GM19372 (cell line): ENCODE measurements at regions not wholly inside any gene's neighbourhood (a gene's known extent, or its start where the extent isn't known, plus 50 kb on each side); places are given as distances from the start of the nearest gene placed in this dataset.
"Not testable (repeated sequence)": the region's sequence is repeated elsewhere in the genome, so short reads cannot be mapped to it uniquely, and the experiment has no call there.

ENCODE experiments used
- ATAC-seq: cut with Tn5 transposase; IDR thresholded peaks from one replicate; pipeline ENCODE4 v1.9.1; 2021; ENCODE audit warnings: mild to moderate bottlenecking, low read depth, moderate library complexity; ENCODE audit not compliant: unreplicated experiment

GRCh38 chr4:112938461-112939058 lies 110.9 kb upstream of the ANK2 start:
- no peak for ATAC-seq

DNA sequence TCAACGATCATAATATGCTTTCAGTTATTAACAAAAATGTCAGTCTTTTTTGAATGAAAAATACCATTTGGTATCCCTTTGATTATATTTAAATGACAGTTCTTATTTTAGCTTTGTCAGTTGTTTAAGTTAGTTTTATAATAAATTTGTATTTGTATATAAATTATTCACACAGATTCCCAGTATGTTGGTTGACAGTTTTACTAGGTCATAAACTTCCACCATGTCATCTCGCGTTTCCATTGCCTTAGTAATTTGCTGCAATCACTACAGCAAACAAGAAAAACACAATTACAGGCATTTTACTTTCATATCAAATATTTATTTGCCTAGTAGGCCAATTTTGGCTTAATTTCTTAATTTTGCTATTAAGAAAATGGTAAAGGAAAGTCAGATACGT lies 109.6 kb upstream of the ANK2 start:
- no peak for ATAC-seq

- ATAC-seq = no peak
These were observed 109.1 kb upstream of the ANK2 start for GRCh38 chr4:112940336-112940735.

DNA sequence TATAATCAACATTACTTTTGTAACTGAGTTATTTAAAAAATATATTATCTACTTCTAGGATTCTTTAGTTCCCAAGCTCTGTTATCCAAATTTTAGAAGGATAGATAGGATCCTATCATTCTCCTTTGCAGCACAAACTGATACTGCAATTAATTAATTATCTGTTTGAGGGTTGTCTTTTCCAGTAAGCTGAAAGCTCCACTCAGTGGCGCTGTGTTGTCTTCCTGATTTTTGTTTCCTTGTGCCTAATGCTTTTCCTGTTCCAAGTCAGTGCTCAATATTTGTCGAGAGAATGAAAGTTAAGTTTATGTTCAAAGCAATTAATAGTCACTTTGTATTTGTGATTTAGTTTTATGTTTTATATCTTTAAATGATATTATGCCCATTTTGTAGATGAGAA lies 107.4 kb upstream of the ANK2 start:
- ATAC-seq = no peak

DNA sequence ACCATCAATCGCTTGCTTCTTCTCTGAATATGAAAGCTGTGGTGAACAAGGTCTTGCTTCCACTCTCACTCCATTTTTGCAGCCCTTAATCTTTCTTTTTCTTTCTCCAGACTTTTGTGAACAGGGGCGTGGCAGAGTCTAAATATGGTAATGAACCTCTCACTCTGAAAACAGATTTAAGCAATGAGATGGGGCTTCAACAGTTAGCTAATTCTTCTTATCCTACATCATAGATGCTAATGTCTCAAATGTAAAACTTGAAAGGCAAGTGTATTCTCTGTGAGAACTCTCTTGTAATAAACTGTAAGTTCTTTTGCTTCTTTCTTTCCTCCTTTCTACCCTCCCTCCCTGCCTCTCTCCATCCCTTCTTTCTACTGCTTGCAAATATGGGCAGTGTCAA lies 106.5 kb upstream of the ANK2 start:
- ATAC-seq = no peak

- ATAC-seq = no peak
These were observed 105.4 kb upstream of the ANK2 start for GRCh38 chr4:112944006-112944405.

DNA sequence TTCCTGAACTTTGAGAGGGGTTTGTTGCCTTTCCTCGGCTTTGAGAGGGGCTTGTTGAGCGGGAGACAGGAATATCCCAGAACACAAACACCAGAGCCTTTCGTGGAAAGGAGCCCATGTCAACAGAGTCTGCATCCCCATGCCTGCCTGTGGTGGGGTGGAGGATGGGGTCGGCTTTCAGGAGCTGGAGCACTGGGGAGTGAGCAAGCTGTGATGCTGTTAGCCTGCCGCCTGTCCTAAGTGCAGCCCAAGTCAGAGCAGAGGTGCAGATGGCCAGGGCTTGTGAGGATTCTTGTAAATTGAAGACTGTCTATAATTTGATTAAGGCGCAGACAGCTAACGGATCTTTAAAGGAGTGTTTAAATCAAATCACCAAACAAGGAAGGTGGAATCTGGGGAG lies 103.3 kb upstream of the ANK2 start:
- no peak for ATAC-seq

GRCh38 chr4:112947616-112948015 lies 101.8 kb upstream of the ANK2 start:
- no peak for ATAC-seq

DNA sequence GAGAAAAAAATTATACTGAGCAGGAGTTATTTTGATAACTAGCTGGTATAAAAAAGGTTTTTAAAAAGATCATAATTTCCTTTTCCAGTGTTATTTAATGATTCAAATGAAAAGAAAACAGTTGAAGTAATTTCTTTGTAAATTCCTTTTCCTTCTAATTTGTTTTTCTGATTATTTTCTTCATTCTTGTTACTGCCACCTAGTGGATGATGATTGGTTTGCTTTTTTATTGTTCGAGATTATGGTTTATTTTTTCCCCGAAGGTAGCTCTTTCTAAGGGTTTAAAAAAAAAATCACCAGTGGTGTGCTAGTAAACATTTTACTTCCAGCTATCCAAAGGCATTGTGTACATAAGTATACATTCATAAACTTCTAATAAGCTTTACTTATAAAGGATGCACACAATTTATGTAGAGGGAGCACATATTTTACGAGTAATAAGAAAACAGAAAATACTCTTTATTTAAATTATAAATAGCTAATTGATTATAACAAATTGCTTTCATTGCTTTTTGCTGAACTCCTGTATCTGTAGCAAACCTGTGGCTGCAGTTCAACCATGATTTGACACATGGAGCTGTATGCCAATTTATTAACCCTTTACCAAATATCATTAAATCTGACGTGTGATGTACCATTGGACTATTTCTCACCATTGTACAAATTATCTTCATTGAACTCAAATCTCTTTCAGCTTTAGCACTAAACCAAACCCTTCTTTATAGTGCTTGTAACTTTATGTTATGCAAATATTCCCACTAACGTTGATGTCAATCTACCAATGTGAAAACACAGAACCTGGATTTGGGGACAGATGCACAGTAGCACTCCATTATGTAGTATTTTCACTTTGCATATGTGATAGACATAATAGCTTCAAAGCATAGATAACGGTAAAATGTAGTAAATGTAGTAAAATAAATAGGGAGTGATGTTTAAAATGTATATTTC lies 97.8 kb upstream of the ANK2 start:
- ATAC-seq = no peak

DNA sequence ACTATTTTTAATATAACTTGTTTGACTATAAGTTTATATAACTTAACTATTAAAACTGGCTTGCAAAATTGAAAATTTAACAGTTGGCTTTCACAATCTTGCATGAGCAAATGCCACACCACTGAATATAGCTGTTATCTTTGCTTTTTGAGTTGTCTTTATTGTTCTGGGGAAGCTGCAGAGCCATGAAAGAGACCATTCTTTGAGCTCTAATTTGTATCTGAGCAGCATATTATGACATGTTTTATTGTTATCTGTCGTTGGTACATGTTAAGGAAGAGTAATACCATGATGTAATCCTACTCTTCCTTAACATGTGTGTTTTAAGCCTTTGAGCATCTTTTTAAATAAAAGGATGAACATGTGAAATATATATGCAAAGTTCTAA lies 97.1 kb upstream of the ANK2 start:
- ATAC-seq = no peak

- no peak for ATAC-seq
These were observed 96.2 kb upstream of the ANK2 start for GRCh38 chr4:112953262-112953661.

- no peak for ATAC-seq
These were observed 95.2 kb upstream of the ANK2 start for GRCh38 chr4:112954286-112954685.

- ATAC-seq = no peak
These were observed 93.0 kb upstream of the ANK2 start for GRCh38 chr4:112956484-112956896.

DNA sequence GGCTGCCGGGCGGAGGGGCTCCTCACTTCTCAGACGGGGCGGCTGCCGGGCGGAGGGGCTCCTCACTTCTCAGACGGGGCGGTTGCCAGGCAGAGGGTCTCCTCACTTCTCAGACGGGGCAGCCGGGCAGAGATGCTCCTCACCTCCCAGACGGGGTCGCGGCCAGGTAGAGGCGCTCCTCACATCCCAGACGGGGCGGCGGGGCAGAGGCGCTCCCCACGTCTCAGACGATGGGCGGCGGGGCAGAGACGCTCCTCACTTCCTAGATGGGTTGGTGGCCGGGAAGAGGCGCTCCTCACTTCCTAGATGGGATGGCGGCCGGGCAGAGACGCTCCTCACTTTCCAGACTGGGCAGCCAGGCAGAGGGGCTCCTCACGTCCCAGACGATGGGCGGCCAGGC lies 91.7 kb upstream of the ANK2 start:
- ATAC-seq = not testable (repeated sequence)

DNA sequence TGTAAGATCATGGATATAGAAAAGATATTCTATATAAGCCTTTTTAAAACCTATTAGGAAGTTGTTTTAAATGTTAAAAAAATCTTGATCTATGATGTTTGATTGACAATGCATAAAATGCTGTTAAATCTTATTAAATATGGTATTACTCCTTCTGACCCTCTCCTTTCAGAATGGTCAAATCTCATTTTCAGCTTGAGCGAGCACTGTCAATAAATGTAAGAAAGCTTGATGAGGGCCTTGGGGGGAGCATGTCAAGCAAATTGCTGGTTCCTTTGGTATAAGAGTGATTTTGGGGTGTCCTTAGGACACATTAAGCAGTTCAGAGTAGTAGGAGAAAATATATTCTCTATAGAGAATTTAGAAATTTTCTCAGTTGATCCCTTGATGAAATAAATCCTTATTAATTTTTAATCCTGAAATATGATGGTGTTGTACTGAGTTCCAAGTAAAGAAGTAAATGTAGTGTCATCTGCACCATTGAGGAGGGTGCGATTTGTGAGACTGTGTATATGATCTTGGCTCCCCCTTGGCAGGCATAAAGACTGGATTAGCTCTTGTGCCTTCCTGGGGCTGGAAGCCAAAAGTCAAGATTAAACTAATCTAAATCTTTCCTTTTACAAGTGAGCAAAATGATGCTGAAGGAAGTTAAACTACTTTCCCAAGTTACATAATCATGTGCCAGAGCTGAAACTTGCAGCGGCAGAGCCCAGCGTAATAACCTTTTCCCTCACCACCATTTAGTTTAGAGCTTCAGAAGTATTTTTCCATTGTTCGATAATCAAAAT lies 82.6 kb upstream of the ANK2 start:
- no peak for ATAC-seq

DNA sequence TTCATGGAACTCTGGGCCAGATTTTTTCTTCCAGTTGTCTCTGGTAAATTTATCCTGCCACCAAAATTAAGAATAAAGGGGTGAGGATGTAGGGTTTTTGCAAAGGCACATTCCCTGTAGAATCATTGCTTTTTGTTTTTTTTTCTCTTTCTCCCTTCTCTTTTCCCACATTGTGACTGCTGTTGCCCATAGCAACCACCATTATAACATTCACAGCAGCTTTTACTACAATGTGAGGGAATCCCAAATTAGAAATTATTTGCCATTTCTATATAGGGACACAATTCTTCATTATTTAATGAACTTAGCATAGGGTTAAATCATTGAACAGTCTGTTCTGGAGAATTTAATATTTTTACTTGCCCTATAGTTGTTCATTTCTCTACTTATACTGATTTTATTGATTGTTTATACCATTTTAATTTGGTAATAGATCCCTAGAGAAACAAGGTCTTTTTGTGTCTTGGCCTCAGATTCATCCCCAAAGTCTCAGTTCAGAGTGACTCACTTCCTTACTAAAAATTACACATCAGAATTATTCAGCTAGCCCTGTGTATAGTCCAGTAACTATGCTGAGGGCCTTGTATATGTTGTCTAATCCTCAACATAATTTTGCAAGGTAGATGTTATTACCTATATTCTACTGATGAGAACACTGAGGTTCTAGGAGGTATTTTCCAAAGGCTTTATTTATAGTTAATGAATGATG lies 80.8 kb upstream of the ANK2 start:
- no peak for ATAC-seq

DNA sequence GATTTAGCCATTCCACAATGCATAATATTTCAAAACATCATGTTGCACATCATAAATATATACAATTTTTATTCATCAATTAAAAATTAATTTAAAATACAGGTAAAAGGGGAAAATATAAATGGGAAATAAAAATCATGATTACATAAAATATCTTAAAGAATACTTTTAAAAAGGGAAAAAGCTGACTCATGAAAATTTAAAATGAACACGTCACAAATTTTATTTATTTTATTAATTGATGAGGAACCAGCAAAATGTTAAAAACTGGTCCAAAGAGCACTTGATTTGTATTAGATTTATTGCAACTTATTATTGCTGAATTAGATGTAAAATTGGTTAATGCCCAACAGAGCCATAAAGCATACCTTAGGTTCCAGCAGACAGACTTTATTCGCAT lies 78.5 kb upstream of the ANK2 start:
- ATAC-seq = no peak

- no peak for ATAC-seq
These were observed 75.7 kb upstream of the ANK2 start for GRCh38 chr4:112973750-112974251.

DNA sequence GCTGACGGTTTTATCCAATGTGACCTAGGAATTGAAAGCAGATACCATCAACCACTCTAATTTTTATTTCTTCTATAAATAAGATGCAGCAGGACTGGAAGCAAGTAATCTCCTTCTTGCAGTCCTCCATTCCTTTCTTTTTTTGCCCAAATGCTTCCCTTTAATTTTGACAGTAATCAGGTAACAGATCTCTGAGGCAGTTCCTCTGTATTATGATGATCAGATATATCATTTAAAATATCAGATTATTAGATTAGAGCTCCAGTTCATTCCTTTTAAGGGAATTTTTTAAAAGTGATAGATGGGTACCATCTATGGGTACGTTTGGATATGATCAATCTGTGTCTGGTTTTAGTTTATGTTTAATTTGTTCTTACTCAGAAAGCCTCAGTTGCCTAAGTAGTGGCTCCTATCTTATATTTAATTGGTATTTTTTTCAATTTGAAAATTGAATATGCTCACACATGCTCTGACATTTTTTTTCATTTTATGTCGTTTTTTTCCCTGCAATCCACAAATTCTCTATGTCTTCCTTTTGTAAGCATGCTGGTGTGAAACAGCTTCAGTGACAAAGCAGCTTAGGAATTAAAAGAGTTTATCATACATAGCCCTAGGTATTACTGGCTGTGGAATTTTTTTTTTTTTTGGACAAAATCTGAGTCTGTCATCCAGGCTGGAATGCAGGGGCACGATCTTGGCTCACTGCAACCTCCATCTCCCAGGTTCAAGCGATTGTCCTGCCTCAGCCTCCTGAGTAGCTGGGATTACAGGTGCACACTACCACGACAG lies 73.7 kb upstream of the ANK2 start:
- ATAC-seq = no peak
